ENCODE measurements at regions not wholly inside any gene's neighbourhood (a gene's known extent, or its start where the extent isn't known, plus 50 kb on each side); places are given as distances from the start of the nearest gene placed in this dataset.

DNA sequence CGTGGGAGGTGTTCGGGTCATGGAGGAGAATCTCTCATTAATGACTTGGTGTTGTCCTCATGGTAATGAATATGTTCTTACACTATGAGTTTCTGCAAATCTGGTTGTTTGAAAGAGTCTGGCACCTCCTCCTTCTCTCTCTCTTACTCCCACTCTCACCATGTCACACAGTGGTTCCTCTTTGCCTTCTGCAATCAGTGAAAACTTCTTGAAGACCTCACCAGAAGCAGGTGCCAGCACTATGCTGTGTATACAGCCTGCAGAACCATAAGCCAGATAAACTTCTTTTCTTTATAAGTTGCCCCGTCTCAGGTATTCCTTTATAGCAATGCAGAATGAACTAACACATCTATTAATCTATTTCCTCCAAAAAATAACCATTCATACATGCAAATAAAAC is 275.0 kb downstream of the ANTXR2 start:
- H3K4me1 ChIP-seq (ENCODE audit: control insufficient read depth, insufficient read depth, low read length): no peaks in the 10 kb centered on the region
- no peak overlapping the region for H3K27ac ChIP-seq (ENCODE audit: low read length)
- intact Hi-C loops (cut with DNase I): no loop called here
- no peak for DNase-seq
- ATAC-seq: no peak
- H3K27me3 ChIP-seq (ENCODE audit: control insufficient read depth, insufficient read depth): no peaks in the 10 kb centered on the region
- no peak overlapping the region for H3K4me3 ChIP-seq (ENCODE audit: low read length)
- 76% methylated on average over 3 of the region's 3 CpGs for WGBS
- H3K9me3 ChIP-seq (ENCODE audit: control insufficient read depth, low read length): no peaks in the 10 kb centered on the region

DNA sequence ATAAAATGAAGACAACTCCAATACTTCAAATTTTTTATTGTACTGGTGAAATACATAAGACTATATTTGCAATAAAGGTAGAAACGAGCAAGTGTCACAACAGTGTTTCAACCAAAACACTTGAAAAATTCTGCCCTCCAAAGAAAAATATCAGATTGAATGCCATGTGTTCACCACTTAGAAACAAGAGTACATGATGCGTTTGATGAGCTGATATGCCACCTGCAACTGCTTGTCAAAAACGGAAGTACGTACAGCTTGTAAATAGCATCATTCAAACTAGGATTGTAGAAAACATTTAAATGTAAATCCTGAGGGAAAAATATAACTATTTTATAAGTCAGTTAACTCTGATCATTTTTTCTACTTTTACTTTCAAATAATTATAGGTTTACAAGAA is 276.1 kb downstream of the ANTXR2 start:
- 84% methylated on average over 4 of the region's 4 CpGs for WGBS
- Histone ChIP-seq H3K4me1 (ENCODE audit: control insufficient read depth, insufficient read depth, low read length) (no peaks in the 10 kb centered on the region), H3K27me3 (ENCODE audit: control insufficient read depth, insufficient read depth) (no peaks in the 10 kb centered on the region), H3K27ac (ENCODE audit: low read length) (no peak overlapping the region), H3K9me3 (ENCODE audit: control insufficient read depth, low read length) (no peaks in the 10 kb centered on the region), H3K4me3 (ENCODE audit: low read length) (no peak overlapping the region)
- ATAC-seq: no peak
- intact Hi-C loops (cut with DNase I): no loop called here
- no peak for DNase-seq

GRCh38 chr4:79788884-79789283 is 284.1 kb downstream of the ANTXR2 start:
- Histone ChIP-seq H3K4me3 (ENCODE audit: low read length) (no peak overlapping the region), H3K27me3 (ENCODE audit: control insufficient read depth, insufficient read depth) (no peaks in the 10 kb centered on the region), H3K9me3 (ENCODE audit: control insufficient read depth, low read length) (peaks cover 3% of the 10 kb centered on the region), H3K4me1 (ENCODE audit: control insufficient read depth, insufficient read depth, low read length) (no peaks in the 10 kb centered on the region), H3K27ac (ENCODE audit: low read length) (no peak overlapping the region)
- ATAC-seq (no peak), DNase-seq (no peak)
- intact Hi-C loops (cut with DNase I): no loop called here
- WGBS: 18% methylated on average over 1 of the region's 1 CpG

GRCh38 chr4:79780129-79780528 is 292.9 kb downstream of the ANTXR2 start:
- Histone ChIP-seq H3K4me1 (ENCODE audit: control insufficient read depth, insufficient read depth, low read length) (no peaks in the 10 kb centered on the region), H3K4me3 (ENCODE audit: low read length) (no peak overlapping the region), H3K27ac (ENCODE audit: low read length) (no peak overlapping the region), H3K9me3 (ENCODE audit: control insufficient read depth, low read length) (no peaks in the 10 kb centered on the region), H3K27me3 (ENCODE audit: control insufficient read depth, insufficient read depth) (no peaks in the 10 kb centered on the region)
- ATAC-seq (no peak), DNase-seq (no peak)
- intact Hi-C loops (cut with DNase I): no loop called here

DNA sequence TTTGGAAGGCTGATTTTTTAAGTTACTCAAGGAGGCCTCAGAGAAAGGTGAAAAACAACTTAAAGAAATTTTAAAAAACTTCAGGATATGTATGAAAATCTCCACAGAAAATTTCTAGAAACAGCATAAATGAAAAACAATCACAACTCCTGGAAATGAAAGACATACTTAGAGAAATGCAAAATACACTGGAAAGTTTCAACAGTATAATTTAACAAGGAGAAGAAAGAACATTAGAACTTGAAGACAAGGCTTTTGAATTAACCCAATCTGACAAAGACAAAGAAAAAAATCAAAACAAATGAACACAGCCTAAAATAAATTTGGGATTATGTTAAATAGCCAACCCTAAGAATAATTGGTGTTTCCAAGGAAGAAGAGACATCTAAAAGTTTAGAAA is 300.5 kb downstream of the ANTXR2 start:
- Histone ChIP-seq H3K4me3 (ENCODE audit: low read length) (no peak overlapping the region), H3K4me1 (ENCODE audit: control insufficient read depth, insufficient read depth, low read length) (no peaks in the 10 kb centered on the region), H3K9me3 (ENCODE audit: control insufficient read depth, low read length) (no peaks in the 10 kb centered on the region), H3K27ac (ENCODE audit: low read length) (no peak overlapping the region), H3K27me3 (ENCODE audit: control insufficient read depth, insufficient read depth) (no peaks in the 10 kb centered on the region)
- intact Hi-C loops (cut with DNase I): no loop called here
- ATAC-seq (no peak), DNase-seq (no peak)

GRCh38 chr4:79764120-79764519 is 308.9 kb downstream of the ANTXR2 start:
- no peak overlapping the region for H3K4me3 ChIP-seq (ENCODE audit: low read length)
- intact Hi-C loops (cut with DNase I): no loop called here
- DNase-seq (no peak), ATAC-seq (no peak)
- H3K27ac ChIP-seq (ENCODE audit: low read length): no peak overlapping the region
- no peaks in the 10 kb centered on the region for H3K27me3 ChIP-seq (ENCODE audit: control insufficient read depth, insufficient read depth)
- H3K9me3 ChIP-seq (ENCODE audit: control insufficient read depth, low read length): no peaks in the 10 kb centered on the region
- no peaks in the 10 kb centered on the region for H3K4me1 ChIP-seq (ENCODE audit: control insufficient read depth, insufficient read depth, low read length)
- 76% methylated on average over 2 of the region's 2 CpGs for WGBS

DNA sequence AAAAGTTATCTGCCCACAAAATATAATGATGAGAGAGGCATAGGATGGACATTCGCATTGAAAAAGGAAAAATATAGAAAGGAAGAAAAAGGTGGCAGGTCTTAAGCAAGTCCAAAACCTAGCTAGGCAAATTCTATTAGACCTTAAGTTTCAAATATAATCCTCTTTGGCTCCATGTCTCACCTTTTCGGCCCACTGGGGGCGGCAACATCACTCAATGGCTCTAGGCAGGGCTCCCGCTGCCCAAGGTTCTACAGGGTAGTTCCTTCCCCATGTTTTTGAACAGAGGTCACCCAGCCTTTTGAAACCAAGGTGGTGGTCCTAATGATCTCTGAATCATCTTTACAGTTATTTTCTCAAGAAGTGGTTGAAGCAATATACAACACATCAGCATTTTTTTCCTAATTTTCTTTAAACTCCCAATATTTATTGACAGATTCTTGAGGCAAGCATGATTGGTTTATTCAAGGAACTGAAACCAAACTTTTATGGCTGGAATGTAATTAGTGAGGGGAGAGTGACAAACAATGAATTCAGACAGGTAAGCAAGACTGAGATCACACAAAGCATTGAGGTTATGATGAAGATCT is 309.4 kb downstream of the ANTXR2 start:
- Histone ChIP-seq H3K4me1 (ENCODE audit: control insufficient read depth, insufficient read depth, low read length) (no peaks in the 10 kb centered on the region), H3K27me3 (ENCODE audit: control insufficient read depth, insufficient read depth) (no peaks in the 10 kb centered on the region), H3K27ac (ENCODE audit: low read length) (no peak overlapping the region), H3K4me3 (ENCODE audit: low read length) (no peak overlapping the region), H3K9me3 (ENCODE audit: control insufficient read depth, low read length) (no peaks in the 10 kb centered on the region)
- no peak for ATAC-seq
- WGBS: 90% methylated on average over 4 of the region's 4 CpGs
- no peak for DNase-seq
- intact Hi-C loops (cut with DNase I): no loop called here

DNA sequence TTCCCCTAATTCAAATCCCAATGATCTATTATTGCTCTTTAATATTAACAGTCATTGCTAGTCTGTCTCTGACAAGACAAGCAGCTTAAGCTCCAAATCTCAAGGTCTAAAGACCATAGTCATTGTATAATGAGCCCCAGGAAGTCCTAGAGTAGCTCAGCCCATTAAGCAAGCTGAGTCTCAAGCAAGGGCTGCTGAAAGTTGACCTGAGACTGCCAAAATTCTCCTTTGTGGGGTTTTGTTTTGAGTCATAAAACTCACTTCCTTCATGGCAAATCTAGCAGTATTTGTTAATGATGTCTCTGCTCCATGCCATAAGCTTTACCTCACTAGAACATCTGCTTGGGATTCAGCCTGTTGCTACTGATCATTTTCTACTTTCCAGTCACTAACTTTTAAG is 313.2 kb downstream of the ANTXR2 start:
- no peaks in the 10 kb centered on the region for H3K4me1 ChIP-seq (ENCODE audit: control insufficient read depth, insufficient read depth, low read length)
- no peaks in the 10 kb centered on the region for H3K27me3 ChIP-seq (ENCODE audit: control insufficient read depth, insufficient read depth)
- intact Hi-C loops (cut with DNase I): no loop called here
- H3K4me3 ChIP-seq (ENCODE audit: low read length): no peak overlapping the region
- no peak for ATAC-seq
- no peaks in the 10 kb centered on the region for H3K9me3 ChIP-seq (ENCODE audit: control insufficient read depth, low read length)
- H3K27ac ChIP-seq (ENCODE audit: low read length): no peak overlapping the region
- no peak for DNase-seq

- Histone ChIP-seq H3K4me1 (ENCODE audit: control insufficient read depth, insufficient read depth, low read length) (no peaks in the 10 kb centered on the region), H3K9me3 (ENCODE audit: control insufficient read depth, low read length) (no peaks in the 10 kb centered on the region), H3K27ac (ENCODE audit: low read length) (no peak overlapping the region), H3K27me3 (ENCODE audit: control insufficient read depth, insufficient read depth) (no peaks in the 10 kb centered on the region), H3K4me3 (ENCODE audit: low read length) (no peak overlapping the region)
- intact Hi-C loops (cut with DNase I): no loop called here
- no peak for ATAC-seq
- DNase-seq: no peak
Measured at GRCh38 chr4:79757600-79757999, 315.4 kb downstream of the ANTXR2 start.

- WGBS: 49% methylated on average over 2 of the region's 2 CpGs
- H3K27ac ChIP-seq (ENCODE audit: low read length): no peak overlapping the region
- intact Hi-C loops (cut with DNase I): no loop called here
Measured at GRCh38 chr4:79756140-79756895, 316.7 kb downstream of the ANTXR2 start.

DNA sequence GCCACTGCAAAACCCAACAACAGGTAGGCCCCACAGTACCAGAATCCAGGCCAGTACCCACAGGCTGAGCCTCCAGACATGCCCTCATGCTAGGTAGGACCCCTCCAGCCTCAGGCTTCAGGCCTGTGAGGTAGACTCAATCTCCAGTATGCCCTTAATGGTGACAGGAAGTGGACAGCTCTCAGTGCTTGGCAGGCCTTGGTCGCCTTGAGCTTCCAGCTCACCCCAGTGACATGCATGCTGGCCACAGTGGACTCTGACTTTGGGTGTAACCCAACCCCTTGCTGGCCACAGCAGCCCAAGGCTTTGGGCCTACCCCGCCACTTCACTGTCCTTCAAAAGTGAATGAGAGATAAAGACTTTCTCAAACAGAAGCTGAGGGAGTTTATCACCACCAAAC is 324.2 kb downstream of the ANTXR2 start:
- DNase-seq (peak in 1 of 3 donors; percentile 10), ATAC-seq (no peak)
- Histone ChIP-seq H3K27ac (ENCODE audit: low read length) (no peak overlapping the region), H3K4me1 (ENCODE audit: control insufficient read depth, insufficient read depth, low read length) (no peaks in the 10 kb centered on the region), H3K4me3 (ENCODE audit: low read length) (no peak overlapping the region), H3K9me3 (ENCODE audit: control insufficient read depth, low read length) (no peaks in the 10 kb centered on the region), H3K27me3 (ENCODE audit: control insufficient read depth, insufficient read depth) (no peaks in the 10 kb centered on the region)
- intact Hi-C loops (cut with DNase I): no loop called here
- WGBS: 91% methylated on average over 2 of the region's 2 CpGs

More at GRCh38 chr4:79756140-79756895, 316.7 kb downstream of the ANTXR2 start:
- no peak for DNase-seq
- Histone ChIP-seq H3K27me3 (ENCODE audit: control insufficient read depth, insufficient read depth) (no peaks in the 10 kb centered on the region), H3K4me1 (ENCODE audit: control insufficient read depth, insufficient read depth, low read length) (no peaks in the 10 kb centered on the region), H3K4me3 (ENCODE audit: low read length) (no peak overlapping the region), H3K9me3 (ENCODE audit: control insufficient read depth, low read length) (no peaks in the 10 kb centered on the region)
- ATAC-seq: no peak

DNA sequence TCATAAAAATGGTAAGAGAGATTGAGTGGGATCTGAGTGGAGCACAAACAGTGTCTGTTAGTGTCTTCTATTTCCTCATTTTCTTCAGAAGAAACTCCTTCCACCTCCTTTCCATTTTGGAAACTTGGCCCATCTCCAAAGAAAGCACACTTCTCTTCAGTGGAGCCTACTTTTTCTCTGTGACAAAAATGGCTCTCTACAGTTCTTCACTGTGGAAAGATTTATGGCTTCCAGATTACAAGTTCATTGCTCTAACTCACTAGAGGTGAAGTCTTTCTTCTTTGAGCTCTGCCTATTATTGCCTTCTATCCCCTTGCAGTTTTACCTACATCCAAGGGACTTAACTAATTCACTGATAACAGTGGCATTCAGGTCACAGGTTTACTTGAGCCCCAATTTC is 325.8 kb downstream of the ANTXR2 start:
- H3K9me3 ChIP-seq (ENCODE audit: control insufficient read depth, low read length): no peaks in the 10 kb centered on the region
- DNase-seq: no peak
- H3K27ac ChIP-seq (ENCODE audit: low read length): no peak overlapping the region
- no peak for ATAC-seq
- intact Hi-C loops (cut with DNase I): no loop called here
- H3K4me3 ChIP-seq (ENCODE audit: low read length): no peak overlapping the region
- H3K27me3 ChIP-seq (ENCODE audit: control insufficient read depth, insufficient read depth): no peaks in the 10 kb centered on the region
- H3K4me1 ChIP-seq (ENCODE audit: control insufficient read depth, insufficient read depth, low read length): no peaks in the 10 kb centered on the region
